ENCODE measurements at regions not wholly inside any gene's neighbourhood (a gene's known extent, or its start where the extent isn't known, plus 50 kb on each side); places are given as distances from the start of the nearest gene placed in this dataset.

- TF ChIP-seq IRF3 (IDR thresholded peaks at IDR 0.05; ENCODE audit: low read depth, low read length) (no peak), RXRA (IDR thresholded peaks at IDR 0.05; ENCODE audit: borderline replicate concordance, low read depth) (no peak), TCF12 (IDR thresholded peaks at IDR 0.05) (no peak), GABPA (IDR thresholded peaks at IDR 0.05; ENCODE audit: low read depth) (no peak), SIN3A (IDR thresholded peaks at IDR 0.05; ENCODE audit: borderline replicate concordance, low read depth, low read length) (no peak), FOXJ3 (CRISPR knock-in tag; IDR thresholded peaks at IDR 0.05) (no peak), EZH2phosphoT487 (IDR thresholded peaks at IDR 0.05; ENCODE audit: borderline replicate concordance, low read depth) (no peak)
Observed at GRCh38 chr4:53942712-53943111, 121.7 kb downstream of the CHIC2 start (continued).

GRCh38 chr4:53941331-53941730 lies 123.1 kb downstream of the CHIC2 start:
- H3K9me2 ChIP-seq: no peaks in the 10 kb centered on the region
- CTCF ChIA-PET: interaction anchor here (4.8 kb wide), 1 partner anchor 11 kb away, joined by 27 read pairs; no protein-coding TSS in a partner anchor
- no peak for DNase-seq
- no peak overlapping the region for H3K9ac ChIP-seq
- TF ChIP-seq RCOR1 (IDR thresholded peaks at IDR 0.05; ENCODE audit: low read length) (no peak), MEF2A (IDR thresholded peaks at IDR 0.05; ENCODE audit: borderline replicate concordance, low read depth) (no peak), ELF1 (IDR thresholded peaks at IDR 0.05) (no peak), CTCF (IDR thresholded peaks at IDR 0.05) (no peak), TCF12 (IDR thresholded peaks at IDR 0.05) (peak; percentile 53; the same call in 1 of the 2 replicates), PBX3 (IDR thresholded peaks at IDR 0.05) (peak; percentile 64), RFX5 (IDR thresholded peaks at IDR 0.05; ENCODE audit: low read length) (no peak), ZBTB33 (IDR thresholded peaks at IDR 0.05; ENCODE audit: borderline replicate concordance, low read depth) (no peak), MAX (IDR thresholded peaks at IDR 0.05; ENCODE audit: low read depth) (no peak), NFIC (IDR thresholded peaks at IDR 0.05; ENCODE audit: borderline replicate concordance) (peak; percentile 54; the same call in 1 of the 2 replicates), CHD2 (IDR thresholded peaks at IDR 0.05; ENCODE audit: low read length, partially characterized antibody) (no peak), GABPA (IDR thresholded peaks at IDR 0.05; ENCODE audit: low read depth) (no peak), TAF1 (IDR thresholded peaks at IDR 0.05; ENCODE audit: borderline replicate concordance, low read depth, low read length) (no peak), EP300 (IDR thresholded peaks at IDR 0.05; ENCODE audit: borderline replicate concordance in 1 of 2, low read depth in 1 of 2, low read length in 1 of 2) (peak in 1 of 2 experiments; percentile 12; a peak in 1 of 4 replicates), FOSL2 (IDR thresholded peaks at IDR 0.05; ENCODE audit: borderline replicate concordance, low read depth) (no peak), IRF3 (IDR thresholded peaks at IDR 0.05; ENCODE audit: low read depth, low read length) (no peak), JUND (IDR thresholded peaks at IDR 0.05) (no peak), EZH2phosphoT487 (IDR thresholded peaks at IDR 0.05; ENCODE audit: borderline replicate concordance, low read depth) (no peak), YY1 (IDR thresholded peaks at IDR 0.05; ENCODE audit: low read depth) (no peak), NRF1 (IDR thresholded peaks at IDR 0.05; ENCODE audit: low read depth, low read length) (no peak)
- TF ChIP-seq, protein P1, sequence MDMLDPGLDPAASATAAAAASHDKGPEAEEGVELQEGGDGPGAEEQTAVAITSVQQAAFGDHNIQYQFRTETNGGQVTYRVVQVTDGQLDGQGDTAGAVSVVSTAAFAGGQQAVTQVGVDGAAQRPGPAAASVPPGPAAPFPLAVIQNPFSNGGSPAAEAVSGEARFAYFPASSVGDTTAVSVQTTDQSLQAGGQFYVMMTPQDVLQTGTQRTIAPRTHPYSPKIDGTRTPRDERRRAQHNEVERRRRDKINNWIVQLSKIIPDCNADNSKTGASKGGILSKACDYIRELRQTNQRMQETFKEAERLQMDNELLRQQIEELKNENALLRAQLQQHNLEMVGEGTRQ (IDR thresholded peaks at IDR 0.05; ENCODE audit: borderline replicate concordance, low read depth, low read length): no peak
- 92% methylated on average over 4 of the region's 4 CpGs for WGBS (ENCODE audit: low lambda C conversion rate)
- POLR2A ChIA-PET: no interaction called here
- H3K4me2 ChIP-seq: no peak overlapping the region
- H3K27ac ChIP-seq (ENCODE audit: low read depth in 2 of 2, low read length in 1 of 2): peak overlapping the region in 1 of 2 experiments; percentile 15; a peak in 1 of 4 replicates
- no peaks in the 10 kb centered on the region; the same call in 1 of the 2 replicates for H3K9me3 ChIP-seq
- no peaks in the 10 kb centered on the region for H3K36me3 ChIP-seq (replicated peaks in 1 of 2; ENCODE audit: control insufficient read depth in 1 of 2, insufficient read depth in 2 of 2, low read length in 1 of 2)
- H3K27me3 ChIP-seq (ENCODE audit: insufficient read depth): no peaks in the 10 kb centered on the region
- peaks cover 0 to 17% of the 10 kb centered on the region in 2 experiments; a peak in 1 of 4 replicates for H3K4me1 ChIP-seq (ENCODE audit: control insufficient read depth in 1 of 2, insufficient read depth in 2 of 2, low read depth in 1 of 2, low read length in 1 of 2)
- no peaks in the 10 kb centered on the region for H3K79me2 ChIP-seq (ENCODE audit: insufficient read depth)
- H2AFZ ChIP-seq (ENCODE audit: low read depth): no peak overlapping the region
- peaks cover 40% of the 10 kb centered on the region for H3F3A ChIP-seq (replicated peaks; ENCODE audit: insufficient read depth)
- no peak overlapping the region for H3K4me3 ChIP-seq (ENCODE audit: low read depth in 2 of 2, low read length in 1 of 2)
- no peaks in the 10 kb centered on the region for H4K20me1 ChIP-seq (ENCODE audit: insufficient read depth)
